Breast epithelium (tissue), 4 donors: ENCODE measurements at regions not wholly inside any gene's neighbourhood (a gene's known extent, or its start where the extent isn't known, plus 50 kb on each side); places are given as distances from the start of the nearest gene placed in this dataset.

Experiments
- DNase-seq, 2 donors: peaks; one replicate each; pipeline ENCODE4 v3.0.0-alpha.2; 2019; ENCODE audit warnings: low spot score in 2 of 2
- H3K27ac ChIP-seq, 2 donors: fragments of 200-600 bp; sonication (generic) in 1 of 2; one replicate each; pipeline ENCODE4 v1.5.1; 2016 to 2019; ENCODE audit warnings: mild to moderate bottlenecking in 1 of 2
- H3K27me3 ChIP-seq, 2 donors: fragments of 200-600 bp; sonication (generic) in 1 of 2; one replicate each; pipeline versions ENCODE4 v1.5.1 to v1.6.0; 2017 to 2019; ENCODE audit warnings: control low read depth in 1 of 2, mild to moderate bottlenecking in 1 of 2
- H3K36me3 ChIP-seq: fragments of 200-600 bp; one replicate; pipeline ENCODE4 v1.5.1; 2019
- H3K4me1 ChIP-seq, 2 donors: fragments of 200-600 bp; sonication (generic); one replicate each; pipeline ENCODE4 v1.5.1; 2016 to 2019; ENCODE audit warnings: control low read depth in 1 of 2
- H3K4me3 ChIP-seq, 3 donors: fragments of 200-600 bp; sonication (generic); 1 replicate in 2 of 3; 2 replicates in 1 of 3; pipeline ENCODE4 v1.5.1; 2016 to 2019; ENCODE audit warnings: mild to moderate bottlenecking in 3 of 3, moderate library complexity in 2 of 3
- H3K9me3 ChIP-seq, 2 donors: fragments of 200-600 bp; sonication (generic) in 1 of 2; one replicate each; pipeline ENCODE4 v1.5.1; 2016 to 2019; ENCODE audit warnings: control low read depth in 1 of 2
- CTCF ChIP-seq, 3 donors: fragments of 450-650 bp; IDR thresholded peaks; one replicate each; pipeline ENCODE4 v1.5.1; 2016 to 2017; ENCODE audit warnings: antibody characterized with exemption in 3 of 3, mild to moderate bottlenecking in 3 of 3, moderate library complexity in 3 of 3
- POLR2A ChIP-seq: fragments of 450-650 bp; IDR thresholded peaks from one replicate; pipeline ENCODE4 v1.6.1; 2016; ENCODE audit warnings: antibody characterized with exemption, mild to moderate bottlenecking, moderate library complexity
- POLR2AphosphoS5 ChIP-seq, 3 donors: sonication (generic); formaldehyde crosslinking; IDR thresholded peaks; one replicate each; pipeline ENCODE4 v1.6.1; 2017; ENCODE audit warnings: antibody characterized with exemption in 3 of 3
- intact Hi-C: fragments of 100-400 bp; cut with DNase I; formaldehyde crosslinking; loops from one replicate; pipeline ENCODE4 v1.15.1; 2023; ENCODE audit warnings: low total_unique reads

- Histone ChIP-seq H3K27ac (no peak overlapping the region), H3K27me3 (no peaks in the 10 kb centered on the region), H3K9me3 (no peaks in the 10 kb centered on the region), H3K36me3 (no peaks in the 10 kb centered on the region), H3K4me3 (no peak overlapping the region), H3K4me1 (no peaks in the 10 kb centered on the region)
- intact Hi-C loops = no loop called here
- no peak for DNase-seq
- no peak for TF ChIP-seq POLR2AphosphoS5 (IDR thresholded peaks at IDR 0.05)
- no peak for TF ChIP-seq POLR2A
Measured at GRCh38 chr10:91105269-91105668, 115.2 kb upstream of the PCGF5 start.

- Histone ChIP-seq H3K9me3 (no peaks in the 10 kb centered on the region), H3K4me1 (no peaks in the 10 kb centered on the region), H3K27me3 (no peaks in the 10 kb centered on the region), H3K27ac (no peak overlapping the region), H3K4me3 (no peak overlapping the region), H3K36me3 (no peaks in the 10 kb centered on the region)
- intact Hi-C loops = no loop called here
- no peak for TF ChIP-seq POLR2AphosphoS5 (IDR thresholded peaks at IDR 0.05)
- TF ChIP-seq CTCF (IDR thresholded peaks at IDR 0.05) = no peak
- no peak for TF ChIP-seq POLR2A
- no peak for DNase-seq
Measured at GRCh38 chr10:91108820-91109219, 111.6 kb upstream of the PCGF5 start.

- Histone ChIP-seq H3K27ac (no peak overlapping the region), H3K36me3 (no peaks in the 10 kb centered on the region), H3K4me1 (no peaks in the 10 kb centered on the region), H3K9me3 (no peaks in the 10 kb centered on the region), H3K27me3 (no peaks in the 10 kb centered on the region), H3K4me3 (no peak overlapping the region)
- no peak for DNase-seq
- intact Hi-C loops = no loop called here
- TF ChIP-seq POLR2A = no peak
- no peak for TF ChIP-seq POLR2AphosphoS5 (IDR thresholded peaks at IDR 0.05)
- no peak for TF ChIP-seq CTCF (IDR thresholded peaks at IDR 0.05)
Measured at GRCh38 chr10:91111060-91111459, 109.4 kb upstream of the PCGF5 start.

- no peak for DNase-seq
- no peaks in the 10 kb centered on the region for H3K27me3 ChIP-seq
- intact Hi-C loops = no loop called here
- H3K4me1 ChIP-seq = no peaks in the 10 kb centered on the region
- no peaks in the 10 kb centered on the region for H3K9me3 ChIP-seq
- no peak overlapping the region for H3K4me3 ChIP-seq
- H3K36me3 ChIP-seq = no peaks in the 10 kb centered on the region
- no peak overlapping the region for H3K27ac ChIP-seq
- no peak for TF ChIP-seq CTCF (IDR thresholded peaks at IDR 0.05)
Measured at GRCh38 chr10:91115618-91116390, 104.7 kb upstream of the PCGF5 start.

GRCh38 chr10:91117505-91117904 is 103.0 kb upstream of the PCGF5 start:
- H3K9me3 ChIP-seq = no peaks in the 10 kb centered on the region
- no peaks in the 10 kb centered on the region for H3K36me3 ChIP-seq
- H3K27me3 ChIP-seq = no peaks in the 10 kb centered on the region
- intact Hi-C loops = no loop called here
- H3K4me1 ChIP-seq = no peaks in the 10 kb centered on the region
- no peak for DNase-seq
- H3K27ac ChIP-seq = no peak overlapping the region
- H3K4me3 ChIP-seq = no peak overlapping the region
- TF ChIP-seq POLR2A = no peak
- no peak for TF ChIP-seq CTCF (IDR thresholded peaks at IDR 0.05)
- TF ChIP-seq POLR2AphosphoS5 (IDR thresholded peaks at IDR 0.05) = no peak
